Liver (tissue), 3 donors: ENCODE measurements at regions not wholly inside any gene's neighbourhood (a gene's known extent, or its start where the extent isn't known, plus 50 kb on each side); places are given as distances from the start of the nearest gene placed in this dataset.

Source experiments
- CTCF ChIP-seq: fragments of 150-350 bp; IDR thresholded peaks from 2 replicates; pipeline ENCODE4 v1.5.1; 2017; ENCODE audit warnings: improper control_type of control experiment, low read depth, low read length; ENCODE audit not compliant: missing input control
- MAX ChIP-seq: IDR thresholded peaks from 2 replicates; pipeline ENCODE4 v1.6.1; 2016; ENCODE audit warnings: antibody characterized with exemption
- SP1 ChIP-seq: IDR thresholded peaks from 2 replicates; pipeline ENCODE4 v1.6.1; 2018; ENCODE audit warnings: antibody characterized with exemption, mild to moderate bottlenecking
- TAF1 ChIP-seq: conservative IDR thresholded peaks from 2 replicates; pipeline ENCODE4 v1.6.1; 2016; ENCODE audit warnings: antibody characterized with exemption, mild to moderate bottlenecking
- YY1 ChIP-seq: IDR thresholded peaks from 2 replicates; pipeline ENCODE4 v1.6.1; 2016; ENCODE audit warnings: antibody characterized with exemption, mild to moderate bottlenecking
- ZBTB33 ChIP-seq: IDR thresholded peaks from 2 replicates; pipeline ENCODE4 v1.6.1; 2016; ENCODE audit warnings: antibody characterized with exemption
- donor health status: healthy.
- donor health status: healthy.

- no peak for TF ChIP-seq MAX
- TF ChIP-seq CTCF = no peak
- TF ChIP-seq SP1 = no peak
- no peak for TF ChIP-seq YY1
- no peak for TF ChIP-seq TAF1
- TF ChIP-seq ZBTB33 = no peak
These were observed 355.5 kb downstream of the TLR4 start for GRCh38 chr9:118059484-118060278.
